Suprapubic skin (tissue), 4 donors: ENCODE measurements at regions not wholly inside any gene's neighbourhood (a gene's known extent, or its start where the extent isn't known, plus 50 kb on each side); places are given as distances from the start of the nearest gene placed in this dataset.

Experiments used
- DNase-seq, 2 donors: peaks; one replicate each; pipeline ENCODE4 v3.0.0-alpha.2; 2019; ENCODE audit warnings: low spot score in 2 of 2
- H3K27ac ChIP-seq: fragments of 200-600 bp; sonication (generic); one replicate; pipeline ENCODE4 v1.5.1; 2019
- H3K27me3 ChIP-seq: fragments of 200-600 bp; sonication (generic); one replicate; pipeline ENCODE4 v1.5.1; 2019
- H3K36me3 ChIP-seq: fragments of 200-600 bp; sonication (generic); one replicate; pipeline ENCODE4 v1.5.1; 2019
- H3K4me1 ChIP-seq: fragments of 200-600 bp; sonication (generic); one replicate; pipeline ENCODE4 v1.5.1; 2019
- H3K4me3 ChIP-seq: fragments of 200-600 bp; sonication (generic); one replicate; pipeline ENCODE4 v1.5.1; 2019; ENCODE audit warnings: mild to moderate bottlenecking
- H3K9me3 ChIP-seq: fragments of 200-600 bp; sonication (generic); one replicate; pipeline ENCODE4 v1.5.1; 2019
- EP300 ChIP-seq: sonication (generic); formaldehyde crosslinking; IDR thresholded peaks from one replicate; pipeline ENCODE4 v1.6.1; 2017; ENCODE audit warnings: antibody characterized with exemption
- POLR2A ChIP-seq, 2 donors: fragments of 450-650 bp; IDR thresholded peaks; one replicate each; pipeline ENCODE4 v1.6.1; 2017; ENCODE audit warnings: antibody characterized with exemption in 2 of 2, mild to moderate bottlenecking in 2 of 2, moderate library complexity in 2 of 2
- POLR2AphosphoS5 ChIP-seq, 3 donors: sonication (generic); formaldehyde crosslinking; IDR thresholded peaks; one replicate each; pipeline ENCODE4 v1.6.1; 2017; ENCODE audit warnings: antibody characterized with exemption in 3 of 3
- WGBS: methylation state at CpG from one replicate; pipeline ENCODE4 v1.1.5; 2018; 5-methylcytosine and 5-hydroxymethylcytosine counted together
- TF ChIP-seq, protein P1 (sequence below), 2 donors: fragments of 200-600 bp in 1 of 2; fragments of 450-650 bp in 1 of 2; sonication (generic) in 1 of 2; IDR thresholded peaks; one replicate each; pipeline ENCODE4 v1.5.1; 2016 to 2019; ENCODE audit warnings: antibody characterized with exemption in 2 of 2, mild to moderate bottlenecking in 1 of 2, moderate library complexity in 1 of 2

DNA sequence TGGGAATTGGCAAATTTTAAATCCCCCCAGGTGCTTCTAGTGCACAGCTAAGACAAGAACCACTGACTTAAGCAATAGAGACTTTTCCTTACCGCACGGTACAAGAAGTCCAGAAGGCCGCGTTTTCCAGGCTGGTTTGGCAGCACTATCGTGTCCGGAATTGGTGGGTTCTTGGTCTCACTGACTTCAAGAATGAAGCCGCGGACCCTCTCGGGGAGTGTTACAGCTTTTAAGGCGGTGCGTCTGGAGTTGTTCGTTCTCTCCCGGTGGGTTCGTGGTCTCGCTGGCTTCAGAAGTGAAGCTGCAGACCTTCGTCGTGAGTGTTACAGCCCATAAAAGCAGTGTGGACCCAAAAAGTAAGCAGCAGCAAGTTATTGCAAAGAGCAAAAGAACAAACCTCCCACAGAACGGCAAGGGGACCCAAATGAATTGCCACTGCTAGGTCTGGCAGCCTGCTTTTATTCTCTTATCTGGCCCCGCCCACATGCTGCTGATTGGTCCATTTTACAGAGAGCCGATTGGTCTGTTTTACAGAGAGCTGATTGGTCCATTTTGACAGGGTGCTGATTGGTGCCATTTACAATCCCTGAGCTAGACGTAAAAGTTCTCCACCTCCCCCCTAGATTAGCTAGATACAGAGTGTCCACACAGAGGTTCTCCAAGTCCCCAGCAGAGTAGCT lies 264.5 kb downstream of the PREX1 start:
- Histone ChIP-seq H3K27me3 (peaks cover 12% of the 10 kb centered on the region), H3K36me3 (no peaks in the 10 kb centered on the region), H3K4me1 (no peaks in the 10 kb centered on the region), H3K27ac (no peak overlapping the region), H3K9me3 (no peaks in the 10 kb centered on the region), H3K4me3 (no peak overlapping the region)
- no peak for DNase-seq
- WGBS = 79% methylated on average over 21 of the region's 21 CpGs
- TF ChIP-seq, protein P1, sequence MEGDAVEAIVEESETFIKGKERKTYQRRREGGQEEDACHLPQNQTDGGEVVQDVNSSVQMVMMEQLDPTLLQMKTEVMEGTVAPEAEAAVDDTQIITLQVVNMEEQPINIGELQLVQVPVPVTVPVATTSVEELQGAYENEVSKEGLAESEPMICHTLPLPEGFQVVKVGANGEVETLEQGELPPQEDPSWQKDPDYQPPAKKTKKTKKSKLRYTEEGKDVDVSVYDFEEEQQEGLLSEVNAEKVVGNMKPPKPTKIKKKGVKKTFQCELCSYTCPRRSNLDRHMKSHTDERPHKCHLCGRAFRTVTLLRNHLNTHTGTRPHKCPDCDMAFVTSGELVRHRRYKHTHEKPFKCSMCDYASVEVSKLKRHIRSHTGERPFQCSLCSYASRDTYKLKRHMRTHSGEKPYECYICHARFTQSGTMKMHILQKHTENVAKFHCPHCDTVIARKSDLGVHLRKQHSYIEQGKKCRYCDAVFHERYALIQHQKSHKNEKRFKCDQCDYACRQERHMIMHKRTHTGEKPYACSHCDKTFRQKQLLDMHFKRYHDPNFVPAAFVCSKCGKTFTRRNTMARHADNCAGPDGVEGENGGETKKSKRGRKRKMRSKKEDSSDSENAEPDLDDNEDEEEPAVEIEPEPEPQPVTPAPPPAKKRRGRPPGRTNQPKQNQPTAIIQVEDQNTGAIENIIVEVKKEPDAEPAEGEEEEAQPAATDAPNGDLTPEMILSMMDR (IDR thresholded peaks at IDR 0.05) = no peak
- TF ChIP-seq POLR2A (IDR thresholded peaks at IDR 0.05) (no peak), EP300 (no peak), POLR2AphosphoS5 (IDR thresholded peaks at IDR 0.05) (no peak)

DNA sequence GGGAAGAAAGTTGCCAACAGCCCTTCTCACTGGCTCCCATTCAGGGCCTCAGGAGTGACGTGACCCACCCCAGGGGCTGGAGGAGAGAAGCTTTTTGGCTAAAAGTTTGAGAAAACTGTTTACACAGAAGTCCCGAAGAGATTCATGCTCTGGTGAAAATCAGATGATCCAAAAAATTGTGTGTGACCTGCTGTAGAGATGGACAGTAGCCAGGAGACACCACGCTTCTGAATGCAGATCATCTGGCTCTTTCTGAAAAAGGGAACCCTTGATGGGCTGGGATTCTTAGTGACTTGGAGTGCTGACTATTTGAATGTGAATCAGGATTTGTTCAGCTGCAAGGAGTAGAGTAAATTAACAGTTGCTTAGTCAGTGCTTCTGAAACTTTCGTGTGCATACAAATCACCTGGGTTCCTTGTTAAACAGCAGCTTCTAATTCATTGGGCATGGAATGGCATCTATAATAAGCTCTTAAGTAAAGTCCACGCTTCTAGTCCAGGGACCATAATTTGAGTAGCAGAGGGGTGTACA lies 265.1 kb downstream of the PREX1 start:
- H3K4me1 ChIP-seq = no peaks in the 10 kb centered on the region
- H3K27me3 ChIP-seq = peaks cover 12% of the 10 kb centered on the region
- H3K9me3 ChIP-seq = no peaks in the 10 kb centered on the region
- H3K36me3 ChIP-seq = no peaks in the 10 kb centered on the region
- 59% methylated on average over 5 of the region's 5 CpGs for WGBS
- no peak overlapping the region for H3K4me3 ChIP-seq
- no peak overlapping the region for H3K27ac ChIP-seq
- DNase-seq = no peak
- no peak for TF ChIP-seq POLR2AphosphoS5 (IDR thresholded peaks at IDR 0.05)
- TF ChIP-seq EP300 = no peak
- no peak for TF ChIP-seq POLR2A (IDR thresholded peaks at IDR 0.05)
- TF ChIP-seq, protein P1 (IDR thresholded peaks at IDR 0.05) = no peak

DNA sequence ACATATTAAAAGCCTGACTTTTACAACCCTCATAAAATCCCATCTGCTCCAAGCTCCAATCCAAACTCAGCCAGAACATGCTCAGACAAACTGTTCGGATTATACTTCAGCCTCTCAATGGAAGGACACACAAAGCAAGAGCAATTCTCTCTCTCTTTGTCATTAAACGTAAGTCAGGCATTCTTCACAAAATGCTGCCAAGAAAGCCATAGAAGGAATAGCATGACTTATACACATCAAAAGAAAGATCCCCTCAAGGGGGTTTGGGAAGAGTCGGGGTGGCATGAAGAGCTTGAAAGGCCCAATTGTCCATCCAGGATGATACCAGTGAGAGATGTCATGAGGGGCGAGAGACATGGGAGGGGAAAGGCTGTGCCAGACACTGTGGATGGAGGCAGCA lies 268.9 kb downstream of the PREX1 start:
- Histone ChIP-seq H3K9me3 (no peaks in the 10 kb centered on the region), H3K27ac (no peak overlapping the region), H3K4me1 (no peaks in the 10 kb centered on the region), H3K27me3 (peaks cover 4% of the 10 kb centered on the region), H3K4me3 (no peak overlapping the region), H3K36me3 (no peaks in the 10 kb centered on the region)
- WGBS = 73% methylated on average over 4 of the region's 4 CpGs
- TF ChIP-seq POLR2A (IDR thresholded peaks at IDR 0.05) = no peak
- TF ChIP-seq, protein P1 (IDR thresholded peaks at IDR 0.05) = no peak
- no peak for TF ChIP-seq EP300
- TF ChIP-seq POLR2AphosphoS5 (IDR thresholded peaks at IDR 0.05) = no peak
- DNase-seq = no peak

DNA sequence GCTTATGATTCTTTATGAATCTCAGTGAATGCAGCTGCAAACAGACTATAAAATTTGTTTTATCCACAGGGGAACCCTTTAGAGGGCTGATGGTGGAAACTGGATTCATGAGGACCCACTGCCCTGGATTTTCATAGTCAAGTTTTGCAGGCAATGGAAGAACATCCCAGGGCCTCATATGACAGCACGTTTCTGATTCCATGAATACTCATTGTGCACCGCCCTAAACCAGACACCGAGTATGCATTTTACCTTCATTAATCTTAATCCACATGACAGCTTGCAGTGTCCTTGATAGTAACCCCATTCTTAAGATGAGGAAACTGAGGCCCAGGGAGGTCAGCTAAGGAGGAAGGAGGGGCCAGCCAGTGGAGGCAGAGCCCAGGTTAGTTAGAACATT lies 270.4 kb downstream of the PREX1 start:
- Histone ChIP-seq H3K36me3 (no peaks in the 10 kb centered on the region), H3K27me3 (peaks cover 4% of the 10 kb centered on the region), H3K4me3 (no peak overlapping the region), H3K9me3 (no peaks in the 10 kb centered on the region), H3K27ac (no peak overlapping the region), H3K4me1 (no peaks in the 10 kb centered on the region)
- WGBS = 70% methylated on average over 3 of the region's 3 CpGs
- no peak for DNase-seq
- TF ChIP-seq POLR2A (IDR thresholded peaks at IDR 0.05) (no peak), POLR2AphosphoS5 (IDR thresholded peaks at IDR 0.05) (no peak), EP300 (no peak)
- TF ChIP-seq, protein P1 (IDR thresholded peaks at IDR 0.05) = no peak

- no peaks in the 10 kb centered on the region for H3K4me1 ChIP-seq
- H3K27me3 ChIP-seq = peaks cover 4% of the 10 kb centered on the region
- TF ChIP-seq EP300 (no peak), POLR2A (IDR thresholded peaks at IDR 0.05) (no peak), POLR2AphosphoS5 (IDR thresholded peaks at IDR 0.05) (no peak)
- TF ChIP-seq, protein P1 (IDR thresholded peaks at IDR 0.05) = no peak
- WGBS = 91% methylated on average over 4 of the region's 6 CpGs
- DNase-seq = no peak
- no peaks in the 10 kb centered on the region for H3K36me3 ChIP-seq
- no peak overlapping the region for H3K27ac ChIP-seq
- no peak overlapping the region for H3K4me3 ChIP-seq
- H3K9me3 ChIP-seq = no peaks in the 10 kb centered on the region
Measured at GRCh38 chr20:48556956-48557355, 270.8 kb downstream of the PREX1 start.
